HG02610 (cell line): ENCODE measurements at regions not wholly inside any gene's neighbourhood (a gene's known extent, or its start where the extent isn't known, plus 50 kb on each side); places are given as distances from the start of the nearest gene placed in this dataset.

Experiments
- ATAC-seq: cut with Tn5 transposase; IDR thresholded peaks from one replicate; pipeline ENCODE4 v1.9.1; 2021; ENCODE audit warnings: mild to moderate bottlenecking, moderate library complexity; ENCODE audit not compliant: unreplicated experiment

GRCh38 chr13:68696907-68697306, 1410.7 kb upstream of the ATXN8OS start:
- ATAC-seq, result no peak

- ATAC-seq, result no peak
These were observed 1415.6 kb upstream of the ATXN8OS start for GRCh38 chr13:68692049-68692448.

- ATAC-seq, result no peak
These were observed 1417.1 kb upstream of the ATXN8OS start for GRCh38 chr13:68690567-68690966.

- ATAC-seq, result no peak
These were observed 1431.0 kb upstream of the ATXN8OS start for GRCh38 chr13:68676513-68677115.

- ATAC-seq, result no peak
These were observed 1432.4 kb upstream of the ATXN8OS start for GRCh38 chr13:68675209-68675608.

- no peak for ATAC-seq
These were observed 1437.7 kb upstream of the PCDH9 start for GRCh38 chr13:68667863-68668262.

- peak; percentile 68 for ATAC-seq
These were observed 1436.8 kb upstream of the PCDH9 start for GRCh38 chr13:68666774-68667397.

GRCh38 chr13:68645814-68646213, 1415.7 kb upstream of the PCDH9 start:
- ATAC-seq, result no peak

- no peak for ATAC-seq
These were observed 1414.5 kb upstream of the PCDH9 start for GRCh38 chr13:68644611-68645010.

GRCh38 chr13:68636784-68637183, 1406.6 kb upstream of the PCDH9 start:
- ATAC-seq, result no peak

GRCh38 chr13:68628994-68629393, 1398.9 kb upstream of the PCDH9 start:
- ATAC-seq, result no peak

GRCh38 chr13:68627379-68627778, 1397.2 kb upstream of the PCDH9 start:
- ATAC-seq, result no peak

GRCh38 chr13:68616600-68617222, 1386.6 kb upstream of the PCDH9 start:
- no peak for ATAC-seq

GRCh38 chr13:68609661-68610060, 1379.5 kb upstream of the PCDH9 start:
- ATAC-seq, result no peak

GRCh38 chr13:68608147-68608546, 1378.0 kb upstream of the PCDH9 start:
- ATAC-seq, result no peak

GRCh38 chr13:68597641-68598040, 1367.5 kb upstream of the PCDH9 start:
- no peak for ATAC-seq

- peak; percentile 99 for ATAC-seq
These were observed 1358.5 kb upstream of the PCDH9 start for GRCh38 chr13:68588623-68589022.

GRCh38 chr13:68584776-68585175, 1354.6 kb upstream of the PCDH9 start:
- no peak for ATAC-seq

- no peak for ATAC-seq
These were observed 1343.9 kb upstream of the PCDH9 start for GRCh38 chr13:68574053-68574452.

- ATAC-seq, result peak; percentile 39
These were observed 1321.8 kb upstream of the PCDH9 start for GRCh38 chr13:68551701-68552522.

- ATAC-seq, result peak; percentile 71
These were observed 1320.2 kb upstream of the PCDH9 start for GRCh38 chr13:68550330-68550729.

GRCh38 chr13:68540244-68540643, 1310.1 kb upstream of the PCDH9 start:
- ATAC-seq, result no peak
